ENCODE measurements at regions not wholly inside any gene's neighbourhood (a gene's known extent, or its start where the extent isn't known, plus 50 kb on each side); places are given as distances from the start of the nearest gene placed in this dataset.
"Not testable (repeated sequence)": the region's sequence is repeated elsewhere in the genome, so short reads cannot be mapped to it uniquely, and the experiment has no call there.

DNA sequence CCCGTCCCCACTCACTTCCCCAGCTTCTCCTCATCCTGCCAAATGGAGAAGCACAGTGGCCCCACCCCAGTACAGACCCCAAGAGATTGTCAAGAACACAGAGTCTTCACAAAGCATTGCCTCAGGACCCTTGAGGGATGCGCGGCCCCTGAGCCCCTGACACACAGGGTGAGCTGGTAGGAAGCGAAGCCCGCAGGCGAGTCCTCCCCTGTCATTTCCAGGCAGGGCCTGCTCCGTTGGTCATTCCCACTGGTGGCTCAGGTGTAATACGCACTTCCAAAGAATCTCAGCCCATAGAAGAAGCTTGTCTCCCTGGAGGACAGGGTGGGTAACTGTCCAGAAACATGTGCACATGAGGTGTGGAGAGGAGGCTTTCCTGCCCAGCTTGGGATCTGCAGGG is 404.2 kb downstream of the THBS2 start:
- H3K4me3 ChIP-seq (ENCODE audit: low read length), result no peak overlapping the region
- TF ChIP-seq, protein P1, sequence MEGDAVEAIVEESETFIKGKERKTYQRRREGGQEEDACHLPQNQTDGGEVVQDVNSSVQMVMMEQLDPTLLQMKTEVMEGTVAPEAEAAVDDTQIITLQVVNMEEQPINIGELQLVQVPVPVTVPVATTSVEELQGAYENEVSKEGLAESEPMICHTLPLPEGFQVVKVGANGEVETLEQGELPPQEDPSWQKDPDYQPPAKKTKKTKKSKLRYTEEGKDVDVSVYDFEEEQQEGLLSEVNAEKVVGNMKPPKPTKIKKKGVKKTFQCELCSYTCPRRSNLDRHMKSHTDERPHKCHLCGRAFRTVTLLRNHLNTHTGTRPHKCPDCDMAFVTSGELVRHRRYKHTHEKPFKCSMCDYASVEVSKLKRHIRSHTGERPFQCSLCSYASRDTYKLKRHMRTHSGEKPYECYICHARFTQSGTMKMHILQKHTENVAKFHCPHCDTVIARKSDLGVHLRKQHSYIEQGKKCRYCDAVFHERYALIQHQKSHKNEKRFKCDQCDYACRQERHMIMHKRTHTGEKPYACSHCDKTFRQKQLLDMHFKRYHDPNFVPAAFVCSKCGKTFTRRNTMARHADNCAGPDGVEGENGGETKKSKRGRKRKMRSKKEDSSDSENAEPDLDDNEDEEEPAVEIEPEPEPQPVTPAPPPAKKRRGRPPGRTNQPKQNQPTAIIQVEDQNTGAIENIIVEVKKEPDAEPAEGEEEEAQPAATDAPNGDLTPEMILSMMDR (IDR thresholded peaks at IDR 0.05; ENCODE audit: insufficient read depth, low read depth, low read length, missing control alignments), result no peak
- DNase-seq (ENCODE audit: low read depth), result no peak

DNA sequence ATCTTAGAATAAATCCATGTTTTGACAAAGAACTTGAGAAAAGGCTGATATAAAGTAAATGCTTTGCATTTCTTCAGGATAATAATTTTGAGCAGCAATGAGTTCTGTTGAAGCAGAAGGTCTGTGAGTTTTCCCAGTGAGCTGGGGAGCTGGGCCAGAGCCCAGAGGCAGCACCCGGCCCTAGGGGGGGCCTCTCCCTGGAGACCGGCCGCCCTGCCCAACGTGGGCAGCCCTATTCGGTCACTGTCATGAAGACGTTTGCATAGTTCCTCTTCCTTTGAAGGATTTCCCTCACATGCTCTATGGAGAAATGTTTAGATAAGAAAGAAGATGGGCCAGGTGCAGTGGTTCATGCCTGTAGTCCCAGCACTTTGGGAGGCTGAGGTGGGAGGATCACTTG is 404.8 kb downstream of the THBS2 start:
- no peak for DNase-seq (ENCODE audit: low read depth)
- TF ChIP-seq, protein P1 (IDR thresholded peaks at IDR 0.05; ENCODE audit: insufficient read depth, low read depth, low read length, missing control alignments), result no peak

DNA sequence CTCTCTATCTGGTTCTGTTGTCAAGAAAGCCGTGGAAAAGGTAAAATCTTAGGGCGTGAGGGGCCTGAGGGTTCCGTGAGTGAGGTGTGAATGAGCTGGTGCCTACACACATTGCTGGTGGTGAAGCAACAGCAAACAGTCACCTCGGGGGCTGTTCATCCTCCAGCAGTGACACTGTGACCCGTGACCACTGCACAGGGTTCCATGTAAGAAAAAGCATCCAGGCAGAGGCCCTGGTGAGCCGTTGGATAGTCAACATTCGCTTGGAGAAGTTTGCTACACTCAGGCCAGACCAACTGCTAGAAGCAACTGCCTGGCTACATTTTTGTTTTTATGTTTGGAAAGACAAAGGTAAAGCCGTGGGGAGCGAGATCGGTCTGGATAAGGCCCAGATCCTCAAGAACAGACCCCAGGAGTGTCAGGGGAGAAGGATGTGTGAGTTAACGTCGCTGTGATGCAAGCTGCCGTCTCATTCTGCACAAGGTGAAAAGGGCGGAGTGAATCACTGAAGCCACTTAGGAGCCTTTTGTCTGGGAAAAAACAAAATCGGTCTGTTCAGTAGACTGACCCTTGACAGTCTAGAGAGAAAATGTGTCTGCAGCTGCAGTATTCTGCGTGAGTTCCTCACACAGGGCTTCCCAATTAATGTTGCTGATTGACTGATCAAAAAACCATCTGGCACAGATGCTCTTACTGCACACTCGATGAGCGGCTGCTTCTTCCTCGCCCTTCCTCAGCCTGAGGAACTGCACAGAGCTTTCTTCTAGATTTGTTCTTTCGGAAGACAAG is 404.0 kb downstream of the SMOC2 start:
- H3K4me3 ChIP-seq (ENCODE audit: low read length), result no peak overlapping the region
- TF ChIP-seq, protein P1 (IDR thresholded peaks at IDR 0.05; ENCODE audit: insufficient read depth, low read depth, low read length, missing control alignments), result no peak
- no peak for DNase-seq (ENCODE audit: low read depth)

More for the DNA sequence above, 404.8 kb downstream of the THBS2 start:
- H3K4me3 ChIP-seq (ENCODE audit: low read length), result no peak overlapping the region

DNA sequence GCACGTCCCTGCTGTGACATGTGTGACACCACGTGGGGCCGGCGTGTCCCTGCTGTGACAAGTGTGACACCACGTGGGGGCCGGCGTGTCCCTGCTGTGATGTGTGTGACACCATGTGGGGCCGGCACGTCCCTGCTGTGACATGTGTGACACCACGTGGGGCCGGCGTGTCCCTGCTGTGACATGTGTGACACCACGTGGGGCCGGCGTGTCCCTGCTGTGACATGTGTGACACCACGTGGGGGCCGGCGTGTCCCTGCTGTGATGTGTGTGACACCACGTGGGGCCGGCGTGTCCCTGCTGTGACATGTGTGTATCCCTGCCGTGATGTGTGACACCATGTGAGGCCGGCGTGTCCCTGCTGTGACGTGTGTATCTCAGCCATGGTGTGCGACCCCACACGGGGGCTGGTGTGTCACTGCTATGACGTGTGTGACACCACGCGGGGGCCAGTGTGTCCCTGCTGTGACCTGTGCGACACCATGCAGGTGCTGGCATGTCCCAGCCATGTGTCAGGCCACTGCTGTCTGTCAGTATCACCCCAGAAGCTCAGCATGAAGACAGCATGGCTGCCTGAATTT is 401.7 kb downstream of the SMOC2 start:
- not testable (repeated sequence) for DNase-seq (ENCODE audit: low read depth); H3K4me3 ChIP-seq (ENCODE audit: low read length)

DNA sequence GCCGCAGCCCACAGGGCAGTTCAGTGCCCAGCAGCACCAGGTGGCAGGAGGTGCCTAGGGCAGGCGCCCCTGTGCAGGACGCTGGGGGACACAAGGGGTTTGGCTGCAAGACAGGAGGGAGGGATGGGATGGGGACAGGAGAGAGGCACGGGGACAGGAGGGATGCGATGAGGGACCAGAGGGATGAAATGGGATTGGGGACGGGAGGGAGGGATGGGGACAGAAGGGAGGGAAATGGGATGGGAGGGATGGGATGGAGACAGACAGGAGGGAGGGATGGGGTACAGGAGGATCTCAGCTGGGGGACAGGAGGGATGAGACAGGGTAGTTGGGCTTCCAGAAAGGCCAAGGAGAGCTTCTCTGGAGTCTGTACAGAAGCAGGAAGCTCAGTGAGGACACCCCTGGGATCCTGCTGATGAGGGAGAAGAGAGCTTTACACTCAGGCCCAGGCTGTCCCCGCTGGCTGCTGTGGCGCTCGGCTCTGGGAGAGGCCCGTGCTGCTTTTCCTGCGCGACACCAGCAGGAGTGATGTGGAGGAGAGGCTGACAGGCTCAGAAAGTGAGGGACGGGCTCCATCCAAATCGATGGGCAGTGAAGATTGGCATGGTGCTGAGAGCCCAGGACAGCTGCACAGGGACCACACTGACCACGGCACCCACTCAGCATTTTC is 400.8 kb downstream of the SMOC2 start:
- DNase-seq (ENCODE audit: low read depth), result no peak

DNA sequence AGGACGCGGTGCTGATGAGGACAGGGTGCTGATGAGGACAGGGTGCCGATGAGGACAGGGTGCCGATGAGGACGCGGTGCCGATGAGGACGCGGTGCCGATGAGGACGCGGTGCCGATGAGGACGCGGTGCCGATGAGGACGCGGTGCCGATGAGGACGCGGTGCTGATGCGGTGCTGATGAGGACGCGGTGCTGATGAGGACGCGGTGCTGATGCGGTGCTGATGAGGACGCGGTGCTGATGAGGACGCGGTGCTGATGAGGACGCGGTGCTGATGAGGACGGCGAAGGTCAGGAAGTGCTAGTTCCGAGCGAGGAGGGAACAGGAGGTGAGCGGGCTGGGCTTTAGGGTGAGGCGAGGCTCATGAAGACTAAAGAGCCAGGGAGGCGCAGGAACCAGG is 399.9 kb downstream of the SMOC2 start:
- not testable (repeated sequence) for H3K4me3 ChIP-seq (ENCODE audit: low read length); DNase-seq (ENCODE audit: low read depth)

More for the DNA sequence above, 400.8 kb downstream of the SMOC2 start:
- H3K4me3 ChIP-seq (ENCODE audit: low read length), result no peak overlapping the region
- TF ChIP-seq, protein P1 (IDR thresholded peaks at IDR 0.05; ENCODE audit: insufficient read depth, low read depth, low read length, missing control alignments), result no peak

DNA sequence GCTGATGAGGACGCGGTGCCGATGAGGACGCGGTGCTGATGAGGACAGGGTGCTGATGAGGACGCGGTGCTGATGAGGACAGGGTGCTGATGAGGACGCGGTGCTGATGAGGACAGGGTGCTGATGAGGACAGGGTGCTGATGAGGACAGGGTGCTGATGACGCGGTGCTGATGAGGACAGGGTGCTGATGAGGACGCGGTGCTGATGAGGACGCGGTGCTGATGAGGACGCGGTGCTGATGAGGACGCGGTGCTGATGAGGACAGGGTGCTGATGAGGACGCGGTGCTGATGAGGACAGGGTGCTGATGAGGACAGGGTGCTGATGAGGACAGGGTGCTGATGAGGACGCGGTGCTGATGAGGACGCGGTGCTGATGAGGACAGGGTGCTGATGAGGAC is 399.3 kb downstream of the SMOC2 start:
- not testable (repeated sequence) for H3K4me3 ChIP-seq (ENCODE audit: low read length); DNase-seq (ENCODE audit: low read depth)

DNA sequence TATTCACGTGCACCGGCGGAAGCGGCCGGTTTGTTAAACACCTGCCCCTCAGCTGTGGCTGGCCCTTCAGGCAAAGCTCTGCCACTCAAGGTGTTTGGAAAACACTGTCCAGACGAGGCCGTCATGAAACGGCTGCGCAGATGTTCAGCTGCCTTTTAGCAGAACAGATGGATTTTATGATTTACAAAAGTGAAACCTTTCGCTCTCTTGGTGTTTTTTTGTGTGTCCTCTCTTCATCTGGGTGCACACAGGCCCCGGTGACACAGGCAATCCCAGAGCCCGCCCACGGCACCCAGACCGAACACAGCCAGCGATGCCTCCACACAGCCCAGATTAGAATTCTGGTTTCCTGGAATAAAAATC is 397.0 kb downstream of the SMOC2 start:
- TF ChIP-seq, protein P1 (IDR thresholded peaks at IDR 0.05; ENCODE audit: insufficient read depth, low read depth, low read length, missing control alignments), result no peak
- no peak overlapping the region for H3K4me3 ChIP-seq (ENCODE audit: low read length)
- no peak for DNase-seq (ENCODE audit: low read depth)

Data from epithelial cell of esophagus (primary cell).